HCT116 (cell line): ENCODE measurements at regions not wholly inside any gene's neighbourhood (a gene's known extent, or its start where the extent isn't known, plus 50 kb on each side); places are given as distances from the start of the nearest gene placed in this dataset.

Source experiments
- POLR2AphosphoS5 ChIP-seq: IDR thresholded peaks from 2 replicates; pipeline ENCODE4 v1.6.1; 2011; ENCODE audit warnings: mild to moderate bottlenecking, low read depth, low read length, moderate library complexity
- TF ChIP-seq, protein P1 (sequence below), 3 experiments: fragments of 200-600 bp in 1 of 3; sonication (generic) in 1 of 3; IDR thresholded peaks in 2 of 3; conservative IDR thresholded peaks in 1 of 3; 2 replicates each; pipeline ENCODE4 v1.5.1; 2012 to 2017; ENCODE audit warnings: low read depth in 2 of 3, low read length in 2 of 3, antibody characterized with exemption in 1 of 3, borderline replicate concordance in 1 of 3, control low read depth in 1 of 3, mild to moderate bottlenecking in 1 of 3, mixed read lengths in 1 of 3, mixed run types in 1 of 3, moderate library complexity in 1 of 3; ENCODE audit not compliant: insufficient read depth in 1 of 3
- TF ChIP-seq, protein P2 (sequence below): IDR thresholded peaks from 2 replicates; pipeline ENCODE4 v1.6.1; 2012; ENCODE audit warnings: low read depth

DNA sequence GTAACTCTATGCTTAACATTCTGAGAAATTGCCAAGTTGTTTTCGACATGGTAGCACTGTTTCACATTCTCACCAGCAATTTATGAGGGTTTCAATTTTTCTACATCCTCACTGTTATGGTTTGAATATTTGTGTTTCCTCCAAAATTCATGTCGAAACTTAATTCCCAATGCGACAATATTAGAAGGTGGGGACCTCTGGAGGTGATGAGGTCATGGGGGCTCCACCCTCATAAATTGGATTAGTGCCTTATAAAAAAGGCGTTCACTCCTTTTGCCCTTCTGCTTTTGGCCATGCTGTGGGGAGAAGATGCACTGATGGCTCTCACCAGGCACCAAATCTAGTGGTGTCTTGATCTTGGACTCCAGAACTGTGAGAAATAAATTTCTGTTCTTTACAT, 110.3 kb downstream of the HRH4 start:
- TF ChIP-seq, protein P1, sequence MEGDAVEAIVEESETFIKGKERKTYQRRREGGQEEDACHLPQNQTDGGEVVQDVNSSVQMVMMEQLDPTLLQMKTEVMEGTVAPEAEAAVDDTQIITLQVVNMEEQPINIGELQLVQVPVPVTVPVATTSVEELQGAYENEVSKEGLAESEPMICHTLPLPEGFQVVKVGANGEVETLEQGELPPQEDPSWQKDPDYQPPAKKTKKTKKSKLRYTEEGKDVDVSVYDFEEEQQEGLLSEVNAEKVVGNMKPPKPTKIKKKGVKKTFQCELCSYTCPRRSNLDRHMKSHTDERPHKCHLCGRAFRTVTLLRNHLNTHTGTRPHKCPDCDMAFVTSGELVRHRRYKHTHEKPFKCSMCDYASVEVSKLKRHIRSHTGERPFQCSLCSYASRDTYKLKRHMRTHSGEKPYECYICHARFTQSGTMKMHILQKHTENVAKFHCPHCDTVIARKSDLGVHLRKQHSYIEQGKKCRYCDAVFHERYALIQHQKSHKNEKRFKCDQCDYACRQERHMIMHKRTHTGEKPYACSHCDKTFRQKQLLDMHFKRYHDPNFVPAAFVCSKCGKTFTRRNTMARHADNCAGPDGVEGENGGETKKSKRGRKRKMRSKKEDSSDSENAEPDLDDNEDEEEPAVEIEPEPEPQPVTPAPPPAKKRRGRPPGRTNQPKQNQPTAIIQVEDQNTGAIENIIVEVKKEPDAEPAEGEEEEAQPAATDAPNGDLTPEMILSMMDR (IDR thresholded peaks at IDR 0.05 in 2 of 3, conservative IDR thresholded peaks at IDR 0.05 in 1 of 3; ENCODE audit: borderline replicate concordance in 1 of 3, insufficient read depth in 1 of 3, low read depth in 2 of 3, low read length in 2 of 3) = no peak
- TF ChIP-seq, protein P2, sequence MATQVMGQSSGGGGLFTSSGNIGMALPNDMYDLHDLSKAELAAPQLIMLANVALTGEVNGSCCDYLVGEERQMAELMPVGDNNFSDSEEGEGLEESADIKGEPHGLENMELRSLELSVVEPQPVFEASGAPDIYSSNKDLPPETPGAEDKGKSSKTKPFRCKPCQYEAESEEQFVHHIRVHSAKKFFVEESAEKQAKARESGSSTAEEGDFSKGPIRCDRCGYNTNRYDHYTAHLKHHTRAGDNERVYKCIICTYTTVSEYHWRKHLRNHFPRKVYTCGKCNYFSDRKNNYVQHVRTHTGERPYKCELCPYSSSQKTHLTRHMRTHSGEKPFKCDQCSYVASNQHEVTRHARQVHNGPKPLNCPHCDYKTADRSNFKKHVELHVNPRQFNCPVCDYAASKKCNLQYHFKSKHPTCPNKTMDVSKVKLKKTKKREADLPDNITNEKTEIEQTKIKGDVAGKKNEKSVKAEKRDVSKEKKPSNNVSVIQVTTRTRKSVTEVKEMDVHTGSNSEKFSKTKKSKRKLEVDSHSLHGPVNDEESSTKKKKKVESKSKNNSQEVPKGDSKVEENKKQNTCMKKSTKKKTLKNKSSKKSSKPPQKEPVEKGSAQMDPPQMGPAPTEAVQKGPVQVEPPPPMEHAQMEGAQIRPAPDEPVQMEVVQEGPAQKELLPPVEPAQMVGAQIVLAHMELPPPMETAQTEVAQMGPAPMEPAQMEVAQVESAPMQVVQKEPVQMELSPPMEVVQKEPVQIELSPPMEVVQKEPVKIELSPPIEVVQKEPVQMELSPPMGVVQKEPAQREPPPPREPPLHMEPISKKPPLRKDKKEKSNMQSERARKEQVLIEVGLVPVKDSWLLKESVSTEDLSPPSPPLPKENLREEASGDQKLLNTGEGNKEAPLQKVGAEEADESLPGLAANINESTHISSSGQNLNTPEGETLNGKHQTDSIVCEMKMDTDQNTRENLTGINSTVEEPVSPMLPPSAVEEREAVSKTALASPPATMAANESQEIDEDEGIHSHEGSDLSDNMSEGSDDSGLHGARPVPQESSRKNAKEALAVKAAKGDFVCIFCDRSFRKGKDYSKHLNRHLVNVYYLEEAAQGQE = no peak
- no peak for TF ChIP-seq POLR2AphosphoS5
